Transverse colon (tissue), 4 donors: ENCODE measurements at regions not wholly inside any gene's neighbourhood (a gene's known extent, or its start where the extent isn't known, plus 50 kb on each side); places are given as distances from the start of the nearest gene placed in this dataset.

Source experiments
- DNase-seq: peaks from one replicate; pipeline ENCODE4 v3.0.0-alpha.2; 2019
- H3K27ac ChIP-seq, 4 donors: fragments of 200-600 bp; sonication (generic); 2 replicates each; pipeline ENCODE4 v1.5.1; 2016 to 2018; ENCODE audit warnings: inconsistent platforms in 4 of 4
- H3K27me3 ChIP-seq: fragments of 200-600 bp; sonication (generic); 2 replicates; pipeline ENCODE4 v1.5.1; 2017; ENCODE audit warnings: inconsistent platforms
- H3K36me3 ChIP-seq, 4 donors: fragments of 200-600 bp; sonication (generic); 2 replicates each; pipeline ENCODE4 v1.5.1; 2017 to 2019; ENCODE audit warnings: inconsistent platforms in 4 of 4
- H3K4me1 ChIP-seq, 4 donors: fragments of 200-600 bp; sonication (generic); 2 replicates each; pipeline ENCODE4 v1.5.1; 2017 to 2020; ENCODE audit warnings: inconsistent platforms in 4 of 4
- H3K4me3 ChIP-seq, 4 donors: fragments of 200-600 bp; sonication (generic); 1 replicate in 1 of 4; 2 replicates in 3 of 4; pipeline versions ENCODE4 v1.5.1 to v1.6.1; 2017 to 2019; ENCODE audit warnings: inconsistent platforms in 4 of 4
- H3K9me3 ChIP-seq, 2 donors: fragments of 200-600 bp; sonication (generic); 2 replicates each; pipeline ENCODE4 v1.5.1; 2017 to 2019; ENCODE audit warnings: inconsistent platforms in 2 of 2
- EP300 ChIP-seq: sonication (generic); formaldehyde crosslinking; IDR thresholded peaks from one replicate; pipeline ENCODE4 v1.6.1; 2017; ENCODE audit warnings: antibody characterized with exemption, low read depth
- POLR2A ChIP-seq: fragments of 450-650 bp; IDR thresholded peaks from one replicate; pipeline ENCODE4 v1.6.1; 2016; ENCODE audit warnings: antibody characterized with exemption, mild to moderate bottlenecking, moderate library complexity
- POLR2AphosphoS5 ChIP-seq, 3 donors: sonication (generic); formaldehyde crosslinking; IDR thresholded peaks; one replicate each; pipeline ENCODE4 v1.6.1; 2016; ENCODE audit warnings: antibody characterized with exemption in 3 of 3
- WGBS, 2 donors: methylation state at CpG; one replicate each; pipeline ENCODE4 v1.1.5; 2018; ENCODE audit warnings: low coverage in 1 of 2; 5-methylcytosine and 5-hydroxymethylcytosine counted together
- in situ Hi-C, 4 donors: fragments of 200-750 bp; cut with MboI; loops; one replicate each; pipeline versions ENCODE4 v1.15.0 to v1.15.1; 2017; ENCODE audit warnings: low sequenced_read_pairs in 3 of 4, low pct_ligation_motif_present in 1 of 4, low pct_unique_long_range_greater_than_20kb in 1 of 4
- intact Hi-C: fragments of 100-400 bp; cut with DNase I; formaldehyde crosslinking; loops from one replicate; pipeline ENCODE4 v1.15.1; 2023; ENCODE audit warnings: low total_unique reads
- TF ChIP-seq, protein P1 (sequence below), 5 experiments: fragments of 200-600 bp in 3 of 5; fragments of 450-650 bp in 2 of 5; sonication (generic) in 3 of 5; IDR thresholded peaks; 1 replicate in 2 of 5; 2 replicates in 3 of 5; pipeline ENCODE4 v1.5.1; 2016 to 2017; ENCODE audit warnings: antibody characterized with exemption in 5 of 5, inconsistent platforms in 3 of 5, mild to moderate bottlenecking in 2 of 5, moderate library complexity in 1 of 5

DNA sequence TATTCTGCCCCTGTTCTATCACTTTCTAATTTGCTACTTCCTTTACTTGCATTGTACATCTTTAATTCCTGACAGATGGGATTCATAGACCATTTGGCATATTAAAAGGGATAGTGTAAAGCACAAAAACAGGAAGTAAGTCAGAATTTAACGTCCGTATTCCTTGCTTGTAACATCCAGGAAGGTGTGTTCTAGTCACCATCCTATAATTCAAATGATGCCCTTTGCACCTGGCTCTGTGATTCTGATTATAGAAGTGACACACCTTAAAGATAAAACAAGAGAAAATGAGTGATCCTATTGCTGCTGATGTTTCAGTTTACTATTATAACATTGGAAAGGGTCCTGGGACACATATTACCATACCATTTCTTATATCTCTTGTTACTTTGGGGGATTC lies 238.7 kb upstream of the NR3C2 start:
- intact Hi-C loops = no loop called here
- Histone ChIP-seq H3K4me3 (peak overlapping the region in 2 of 4 donors; percentile 34 to 48), H3K9me3 (no peaks in the 10 kb centered on the region), H3K36me3 (no peaks in the 10 kb centered on the region), H3K4me1 (peaks cover 0 to 28% (median 18%) of the 10 kb centered on the region in 4 donors), H3K27me3 (no peaks in the 10 kb centered on the region), H3K27ac (peak overlapping the region; percentile 80 to 81 (median 81))
- TF ChIP-seq POLR2AphosphoS5 (IDR thresholded peaks at IDR 0.05) = peak; percentile 19 to 73 (median 51)
- TF ChIP-seq, protein P1, sequence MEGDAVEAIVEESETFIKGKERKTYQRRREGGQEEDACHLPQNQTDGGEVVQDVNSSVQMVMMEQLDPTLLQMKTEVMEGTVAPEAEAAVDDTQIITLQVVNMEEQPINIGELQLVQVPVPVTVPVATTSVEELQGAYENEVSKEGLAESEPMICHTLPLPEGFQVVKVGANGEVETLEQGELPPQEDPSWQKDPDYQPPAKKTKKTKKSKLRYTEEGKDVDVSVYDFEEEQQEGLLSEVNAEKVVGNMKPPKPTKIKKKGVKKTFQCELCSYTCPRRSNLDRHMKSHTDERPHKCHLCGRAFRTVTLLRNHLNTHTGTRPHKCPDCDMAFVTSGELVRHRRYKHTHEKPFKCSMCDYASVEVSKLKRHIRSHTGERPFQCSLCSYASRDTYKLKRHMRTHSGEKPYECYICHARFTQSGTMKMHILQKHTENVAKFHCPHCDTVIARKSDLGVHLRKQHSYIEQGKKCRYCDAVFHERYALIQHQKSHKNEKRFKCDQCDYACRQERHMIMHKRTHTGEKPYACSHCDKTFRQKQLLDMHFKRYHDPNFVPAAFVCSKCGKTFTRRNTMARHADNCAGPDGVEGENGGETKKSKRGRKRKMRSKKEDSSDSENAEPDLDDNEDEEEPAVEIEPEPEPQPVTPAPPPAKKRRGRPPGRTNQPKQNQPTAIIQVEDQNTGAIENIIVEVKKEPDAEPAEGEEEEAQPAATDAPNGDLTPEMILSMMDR (IDR thresholded peaks at IDR 0.05) = no peak
- TF ChIP-seq EP300 = no peak
- peak; percentile 43 for TF ChIP-seq POLR2A
- WGBS, 2 donors = 18 to 26% methylated on average over 2 of the region's 2 CpGs
- in situ Hi-C loops = loop anchor here in 1 of 4 donors (25.0 kb wide), 1 partner anchor 519 kb away; no protein-coding TSS in a partner anchor
- DNase-seq = peak; percentile 24

DNA sequence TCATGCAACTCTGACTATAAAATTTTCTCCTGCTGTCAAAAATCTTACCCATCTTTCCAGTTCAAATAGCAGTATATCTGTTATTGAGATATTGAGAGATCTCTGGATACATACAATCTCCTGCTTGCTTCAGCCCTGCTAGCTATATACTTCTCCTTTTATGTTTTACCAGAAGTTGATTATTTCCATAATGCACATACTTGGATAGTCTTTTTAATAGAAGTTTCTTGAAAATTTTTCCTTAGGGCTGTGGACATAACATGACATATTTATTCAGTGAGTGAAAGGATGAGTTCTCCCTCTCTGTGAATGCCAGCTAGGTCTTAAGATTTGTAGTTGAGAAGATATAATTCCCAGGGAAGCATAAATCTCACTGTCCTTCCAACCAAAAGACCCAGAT lies 234.1 kb upstream of the NR3C2 start:
- peaks cover 0 to 3% (median 0%) of the 10 kb centered on the region in 4 donors for H3K4me1 ChIP-seq
- no peak for TF ChIP-seq POLR2A
- H3K4me3 ChIP-seq = peak overlapping the region in 1 of 4 donors; percentile 10
- in situ Hi-C loops = loop anchor here in 1 of 4 donors (25.0 kb wide), 1 partner anchor 514 kb away; no protein-coding TSS in a partner anchor
- H3K9me3 ChIP-seq = no peaks in the 10 kb centered on the region
- no peak for DNase-seq
- no peaks in the 10 kb centered on the region for H3K36me3 ChIP-seq
- intact Hi-C loops = no loop called here
- no peaks in the 10 kb centered on the region for H3K27me3 ChIP-seq
- H3K27ac ChIP-seq = no peak overlapping the region

GRCh38 chr4:148674876-148675275 lies 232.7 kb upstream of the NR3C2 start:
- TF ChIP-seq, protein P1 (IDR thresholded peaks at IDR 0.05) = no peak
- TF ChIP-seq POLR2AphosphoS5 (IDR thresholded peaks at IDR 0.05) (no peak), POLR2A (no peak), EP300 (no peak)
- Histone ChIP-seq H3K27me3 (no peaks in the 10 kb centered on the region), H3K27ac (no peak overlapping the region), H3K9me3 (no peaks in the 10 kb centered on the region), H3K4me3 (no peak overlapping the region), H3K36me3 (no peaks in the 10 kb centered on the region), H3K4me1 (no peaks in the 10 kb centered on the region)
- 64 to 67% methylated on average over 3 of the region's 3 CpGs for WGBS, 2 donors
- in situ Hi-C loops (loop anchor here in 1 of 4 donors (25.0 kb wide), 1 partner anchor 513 kb away; no protein-coding TSS in a partner anchor), intact Hi-C loops (no loop called here)
- no peak for DNase-seq

DNA sequence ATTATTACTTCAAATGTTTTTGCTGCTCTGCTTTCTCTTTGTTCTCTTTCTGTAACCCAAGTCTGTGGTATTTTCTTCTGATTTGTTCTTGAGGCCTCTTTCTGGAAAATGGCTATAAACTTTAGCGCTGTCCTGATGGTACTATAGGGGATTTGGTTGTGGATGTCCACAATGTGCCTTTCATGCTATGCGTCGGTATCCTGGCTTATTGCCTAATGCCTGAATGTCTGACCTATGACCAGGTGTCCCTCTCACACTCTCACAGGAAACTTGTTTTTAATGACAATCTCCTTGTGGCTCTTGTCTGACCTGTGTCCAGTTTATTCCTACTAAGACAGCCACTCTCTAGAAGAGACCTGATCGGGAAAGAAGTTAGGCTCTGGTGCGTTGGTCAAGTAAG lies 222.4 kb upstream of the NR3C2 start:
- H3K36me3 ChIP-seq = no peaks in the 10 kb centered on the region
- H3K27me3 ChIP-seq = no peaks in the 10 kb centered on the region
- no peak overlapping the region for H3K4me3 ChIP-seq
- DNase-seq = no peak
- H3K9me3 ChIP-seq = no peaks in the 10 kb centered on the region
- no peaks in the 10 kb centered on the region for H3K4me1 ChIP-seq
- in situ Hi-C loops (no loop called here), intact Hi-C loops (loop anchor here (5.0 kb wide), 1 partner anchor 1967 kb away; no protein-coding TSS in a partner anchor)
- WGBS, 2 donors = 94 to 100% methylated on average over 1 to 5 of the region's 5 CpGs
- H3K27ac ChIP-seq = no peak overlapping the region
- no peak for TF ChIP-seq POLR2A
- TF ChIP-seq, protein P1 (IDR thresholded peaks at IDR 0.05) = no peak
- TF ChIP-seq POLR2AphosphoS5 (IDR thresholded peaks at IDR 0.05) = no peak
- TF ChIP-seq EP300 = no peak

GRCh38 chr4:148654131-148654530 lies 211.9 kb upstream of the NR3C2 start:
- Histone ChIP-seq H3K4me1 (no peaks in the 10 kb centered on the region), H3K27ac (no peak overlapping the region), H3K36me3 (no peaks in the 10 kb centered on the region), H3K4me3 (no peak overlapping the region), H3K27me3 (no peaks in the 10 kb centered on the region), H3K9me3 (no peaks in the 10 kb centered on the region)
- TF ChIP-seq POLR2A = no peak
- TF ChIP-seq, protein P1 (IDR thresholded peaks at IDR 0.05) = no peak
- no peak for TF ChIP-seq POLR2AphosphoS5 (IDR thresholded peaks at IDR 0.05)
- TF ChIP-seq EP300 = no peak
- in situ Hi-C loops = no loop called here
- no peak for DNase-seq
- 74 to 91% methylated on average over 2 of the region's 2 CpGs for WGBS, 2 donors
- intact Hi-C loops = no loop called here
